Liver (tissue), 8 donors: ENCODE measurements at regions not wholly inside any gene's neighbourhood (a gene's known extent, or its start where the extent isn't known, plus 50 kb on each side); places are given as distances from the start of the nearest gene placed in this dataset.

ENCODE experiments used
- DNase-seq: peaks from one replicate; pipeline ENCODE4 v3.0.0-alpha.2; 2017; ENCODE audit warnings: low spot score
- H3K27ac ChIP-seq, 2 donors: one replicate each; pipeline ENCODE4 v1.7.0; 2013; ENCODE audit warnings: inconsistent platforms in 2 of 2, low read length in 2 of 2, control low read depth in 1 of 2, low read depth in 1 of 2, mild to moderate bottlenecking in 1 of 2
- H3K27me3 ChIP-seq, 4 donors: one replicate each; pipeline versions ENCODE4 v1.6.1 to v1.7.0; 2013; ENCODE audit warnings: low read length in 3 of 4, inconsistent platforms in 1 of 4, mild to moderate bottlenecking in 1 of 4, moderate library complexity in 1 of 4; ENCODE audit not compliant: control insufficient read depth in 4 of 4, insufficient read depth in 4 of 4
- H3K36me3 ChIP-seq, 4 donors: one replicate each; pipeline versions ENCODE4 v1.6.1 to v1.7.0; 2013; ENCODE audit warnings: low read length in 3 of 4, mild to moderate bottlenecking in 3 of 4, low read depth in 1 of 4, moderate library complexity in 1 of 4; ENCODE audit not compliant: control insufficient read depth in 4 of 4, insufficient read depth in 3 of 4
- H3K4me1 ChIP-seq, 4 donors: one replicate each; pipeline versions ENCODE4 v1.6.1 to v1.7.0; 2013; ENCODE audit warnings: low read length in 3 of 4, mild to moderate bottlenecking in 3 of 4, moderate library complexity in 1 of 4; ENCODE audit not compliant: control insufficient read depth in 4 of 4, insufficient read depth in 4 of 4
- H3K4me3 ChIP-seq, 3 donors: one replicate each; pipeline versions ENCODE4 v1.6.1 to v1.7.0; 2013; ENCODE audit warnings: low read length in 3 of 3, control low read depth in 1 of 3, low read depth in 1 of 3, mild to moderate bottlenecking in 1 of 3
- H3K9ac ChIP-seq, 2 donors: one replicate each; pipeline ENCODE4 v1.7.0; 2013; ENCODE audit warnings: low read length in 2 of 2, mild to moderate bottlenecking in 2 of 2, moderate library complexity in 2 of 2, control low read depth in 1 of 2, low read depth in 1 of 2
- H3K9me3 ChIP-seq, 4 donors: one replicate each; pipeline versions ENCODE4 v1.6.1 to v1.7.0; 2013; ENCODE audit warnings: low read length in 3 of 4; ENCODE audit not compliant: control insufficient read depth in 4 of 4
- ATF3 ChIP-seq: IDR thresholded peaks from 2 replicates; pipeline ENCODE4 v1.6.1; 2016; ENCODE audit warnings: antibody characterized with exemption
- CTCF ChIP-seq: fragments of 150-350 bp; IDR thresholded peaks from 2 replicates; pipeline ENCODE4 v1.5.1; 2017; ENCODE audit warnings: improper control_type of control experiment, low read depth, low read length; ENCODE audit not compliant: missing input control
- EGR1 ChIP-seq, 2 donors: IDR thresholded peaks; 2 replicates each; pipeline ENCODE4 v1.6.1; 2016 to 2018; ENCODE audit warnings: antibody characterized with exemption in 2 of 2, low read depth in 2 of 2
- FOXA1 ChIP-seq: IDR thresholded peaks from 2 replicates; pipeline ENCODE4 v1.6.1; 2016; ENCODE audit warnings: antibody characterized with exemption
- GABPA ChIP-seq, 2 donors: IDR thresholded peaks in 1 of 2; conservative IDR thresholded peaks in 1 of 2; 2 replicates each; pipeline ENCODE4 v1.6.1; 2016; ENCODE audit warnings: antibody characterized with exemption in 2 of 2, mild to moderate bottlenecking in 1 of 2, moderate library complexity in 1 of 2
- HNF4A ChIP-seq, 2 donors: conservative IDR thresholded peaks; 2 replicates each; pipeline ENCODE4 v1.6.1; 2016; ENCODE audit warnings: antibody characterized with exemption in 2 of 2, mild to moderate bottlenecking in 2 of 2
- JUND ChIP-seq, 2 donors: IDR thresholded peaks; 2 replicates each; pipeline ENCODE4 v1.6.1; 2016; ENCODE audit warnings: antibody characterized with exemption in 2 of 2
- NR2F2 ChIP-seq: IDR thresholded peaks from 2 replicates; pipeline ENCODE4 v1.6.1; 2016; ENCODE audit warnings: antibody characterized with exemption
- RAD21 ChIP-seq, 2 donors: IDR thresholded peaks; 2 replicates each; pipeline ENCODE4 v1.6.1; 2016; ENCODE audit warnings: antibody characterized with exemption in 2 of 2, mild to moderate bottlenecking in 2 of 2
- RXRA ChIP-seq, 2 donors: IDR thresholded peaks; 2 replicates each; pipeline ENCODE4 v1.6.1; 2017 to 2018; ENCODE audit warnings: antibody characterized with exemption in 2 of 2, mild to moderate bottlenecking in 1 of 2
- SP1 ChIP-seq: IDR thresholded peaks from 2 replicates; pipeline ENCODE4 v1.6.1; 2018; ENCODE audit warnings: antibody characterized with exemption, mild to moderate bottlenecking
- TAF1 ChIP-seq: conservative IDR thresholded peaks from 2 replicates; pipeline ENCODE4 v1.6.1; 2016; ENCODE audit warnings: antibody characterized with exemption, mild to moderate bottlenecking
- YY1 ChIP-seq: IDR thresholded peaks from 2 replicates; pipeline ENCODE4 v1.6.1; 2016; ENCODE audit warnings: antibody characterized with exemption, mild to moderate bottlenecking
- WGBS: extraction: QIAGEN DNeasy Blood & Tissue Kit; methylation state at CpG from one replicate; pipeline ENCODE4 v1.1.7; 2013; 5-methylcytosine and 5-hydroxymethylcytosine counted together
- TF ChIP-seq, protein P1 (sequence below): IDR thresholded peaks from 2 replicates; pipeline ENCODE4 v1.6.1; 2016; ENCODE audit warnings: antibody characterized with exemption, mild to moderate bottlenecking
- TF ChIP-seq, protein P2 (sequence below): IDR thresholded peaks from 2 replicates; pipeline ENCODE4 v1.6.1; 2016; ENCODE audit warnings: antibody characterized with exemption
- TF ChIP-seq, protein P3 (sequence below): IDR thresholded peaks from 2 replicates; pipeline ENCODE4 v1.6.1; 2016; ENCODE audit warnings: antibody characterized with exemption
- donor health status: healthy.
- donor health status: healthy.
- donor health status: healthy.
- donor health status: healthy.
- donor health status: healthy.

DNA sequence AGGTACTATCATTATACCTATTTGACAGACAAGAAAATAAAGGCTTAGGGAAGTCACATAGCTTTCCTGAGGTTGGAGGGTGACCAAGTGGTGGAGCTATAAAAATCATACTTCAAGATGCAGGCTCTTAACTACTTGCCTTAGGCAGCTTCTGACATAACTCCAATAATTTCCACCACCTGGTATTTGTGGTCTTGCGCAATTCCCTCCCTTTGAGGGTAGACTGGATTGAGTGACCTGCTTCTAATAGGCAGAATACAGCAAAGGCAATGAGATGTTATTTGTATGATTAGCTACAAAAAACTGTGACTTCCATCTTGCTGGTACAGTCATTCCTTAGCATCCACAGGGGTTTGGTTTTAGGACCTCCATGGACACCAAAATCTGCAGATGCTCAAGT lies 385.5 kb downstream of the TMEM114 start:
- peaks cover 2 to 8% (median 5%) of the 10 kb centered on the region in 4 donors for H3K9me3 ChIP-seq
- H3K4me1 ChIP-seq, result no peaks in the 10 kb centered on the region
- WGBS, result 88% methylated on average over 1 of the region's 1 CpG
- no peak overlapping the region for H3K27ac ChIP-seq
- no peak for DNase-seq
- H3K27me3 ChIP-seq, result peaks cover 0 to 4% (median 0%) of the 10 kb centered on the region in 4 donors
- H3K4me3 ChIP-seq, result no peak overlapping the region
- H3K9ac ChIP-seq, result no peak overlapping the region
- H3K36me3 ChIP-seq, result no peaks in the 10 kb centered on the region
- TF ChIP-seq YY1 (no peak), FOXA1 (no peak), RXRA (IDR thresholded peaks at IDR 0.05) (no peak), TAF1 (no peak), ATF3 (no peak), EGR1 (IDR thresholded peaks at IDR 0.05; ENCODE audit: low read depth in 2 of 2) (no peak), RAD21 (IDR thresholded peaks at IDR 0.05) (no peak), GABPA (IDR thresholded peaks at IDR 0.05 in 1 of 2, conservative IDR thresholded peaks at IDR 0.05 in 1 of 2) (no peak)
- TF ChIP-seq, protein P1, sequence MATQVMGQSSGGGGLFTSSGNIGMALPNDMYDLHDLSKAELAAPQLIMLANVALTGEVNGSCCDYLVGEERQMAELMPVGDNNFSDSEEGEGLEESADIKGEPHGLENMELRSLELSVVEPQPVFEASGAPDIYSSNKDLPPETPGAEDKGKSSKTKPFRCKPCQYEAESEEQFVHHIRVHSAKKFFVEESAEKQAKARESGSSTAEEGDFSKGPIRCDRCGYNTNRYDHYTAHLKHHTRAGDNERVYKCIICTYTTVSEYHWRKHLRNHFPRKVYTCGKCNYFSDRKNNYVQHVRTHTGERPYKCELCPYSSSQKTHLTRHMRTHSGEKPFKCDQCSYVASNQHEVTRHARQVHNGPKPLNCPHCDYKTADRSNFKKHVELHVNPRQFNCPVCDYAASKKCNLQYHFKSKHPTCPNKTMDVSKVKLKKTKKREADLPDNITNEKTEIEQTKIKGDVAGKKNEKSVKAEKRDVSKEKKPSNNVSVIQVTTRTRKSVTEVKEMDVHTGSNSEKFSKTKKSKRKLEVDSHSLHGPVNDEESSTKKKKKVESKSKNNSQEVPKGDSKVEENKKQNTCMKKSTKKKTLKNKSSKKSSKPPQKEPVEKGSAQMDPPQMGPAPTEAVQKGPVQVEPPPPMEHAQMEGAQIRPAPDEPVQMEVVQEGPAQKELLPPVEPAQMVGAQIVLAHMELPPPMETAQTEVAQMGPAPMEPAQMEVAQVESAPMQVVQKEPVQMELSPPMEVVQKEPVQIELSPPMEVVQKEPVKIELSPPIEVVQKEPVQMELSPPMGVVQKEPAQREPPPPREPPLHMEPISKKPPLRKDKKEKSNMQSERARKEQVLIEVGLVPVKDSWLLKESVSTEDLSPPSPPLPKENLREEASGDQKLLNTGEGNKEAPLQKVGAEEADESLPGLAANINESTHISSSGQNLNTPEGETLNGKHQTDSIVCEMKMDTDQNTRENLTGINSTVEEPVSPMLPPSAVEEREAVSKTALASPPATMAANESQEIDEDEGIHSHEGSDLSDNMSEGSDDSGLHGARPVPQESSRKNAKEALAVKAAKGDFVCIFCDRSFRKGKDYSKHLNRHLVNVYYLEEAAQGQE, result no peak

GRCh38 chr16:8204096-8204495 lies 386.2 kb downstream of the TMEM114 start:
- no peak for DNase-seq
- Histone ChIP-seq H3K9ac (no peak overlapping the region), H3K4me3 (no peak overlapping the region), H3K9me3 (peaks cover 2 to 8% (median 5%) of the 10 kb centered on the region in 4 donors), H3K27ac (no peak overlapping the region), H3K36me3 (no peaks in the 10 kb centered on the region), H3K27me3 (peaks cover 0 to 4% (median 0%) of the 10 kb centered on the region in 4 donors), H3K4me1 (no peaks in the 10 kb centered on the region)
- WGBS, result 63% methylated on average over 4 of the region's 4 CpGs
- no peak for TF ChIP-seq NR2F2
- TF ChIP-seq TAF1, result no peak
- TF ChIP-seq, protein P2, sequence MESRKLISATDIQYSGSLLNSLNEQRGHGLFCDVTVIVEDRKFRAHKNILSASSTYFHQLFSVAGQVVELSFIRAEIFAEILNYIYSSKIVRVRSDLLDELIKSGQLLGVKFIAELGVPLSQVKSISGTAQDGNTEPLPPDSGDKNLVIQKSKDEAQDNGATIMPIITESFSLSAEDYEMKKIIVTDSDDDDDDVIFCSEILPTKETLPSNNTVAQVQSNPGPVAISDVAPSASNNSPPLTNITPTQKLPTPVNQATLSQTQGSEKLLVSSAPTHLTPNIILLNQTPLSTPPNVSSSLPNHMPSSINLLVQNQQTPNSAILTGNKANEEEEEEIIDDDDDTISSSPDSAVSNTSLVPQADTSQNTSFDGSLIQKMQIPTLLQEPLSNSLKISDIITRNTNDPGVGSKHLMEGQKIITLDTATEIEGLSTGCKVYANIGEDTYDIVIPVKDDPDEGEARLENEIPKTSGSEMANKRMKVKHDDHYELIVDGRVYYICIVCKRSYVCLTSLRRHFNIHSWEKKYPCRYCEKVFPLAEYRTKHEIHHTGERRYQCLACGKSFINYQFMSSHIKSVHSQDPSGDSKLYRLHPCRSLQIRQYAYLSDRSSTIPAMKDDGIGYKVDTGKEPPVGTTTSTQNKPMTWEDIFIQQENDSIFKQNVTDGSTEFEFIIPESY, result no peak
- no peak for TF ChIP-seq ATF3
- no peak for TF ChIP-seq RAD21 (IDR thresholded peaks at IDR 0.05)
- TF ChIP-seq JUND (IDR thresholded peaks at IDR 0.05), result no peak
- TF ChIP-seq, protein P1, result no peak
- TF ChIP-seq CTCF, result no peak
- TF ChIP-seq, protein P3, sequence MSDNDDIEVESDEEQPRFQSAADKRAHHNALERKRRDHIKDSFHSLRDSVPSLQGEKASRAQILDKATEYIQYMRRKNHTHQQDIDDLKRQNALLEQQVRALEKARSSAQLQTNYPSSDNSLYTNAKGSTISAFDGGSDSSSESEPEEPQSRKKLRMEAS, result no peak
- no peak for TF ChIP-seq GABPA (IDR thresholded peaks at IDR 0.05 in 1 of 2, conservative IDR thresholded peaks at IDR 0.05 in 1 of 2)
- TF ChIP-seq HNF4A (conservative IDR thresholded peaks at IDR 0.05), result no peak
- no peak for TF ChIP-seq SP1
- no peak for TF ChIP-seq EGR1 (IDR thresholded peaks at IDR 0.05; ENCODE audit: low read depth in 2 of 2)
- no peak for TF ChIP-seq FOXA1
